UCSD-AML1 (cell line): ENCODE measurements at regions not wholly inside any gene's neighbourhood (a gene's known extent, or its start where the extent isn't known, plus 50 kb on each side); places are given as distances from the start of the nearest gene placed in this dataset.
"Not testable (repeated sequence)": the region's sequence is repeated elsewhere in the genome, so short reads cannot be mapped to it uniquely, and the experiment has no call there.

Experiments used
- DNase-seq: peaks from one replicate; lab custom pipeline; 2025; ENCODE audit not compliant: unreplicated experiment; lab: John Stamatoyannopoulos, UW

DNA sequence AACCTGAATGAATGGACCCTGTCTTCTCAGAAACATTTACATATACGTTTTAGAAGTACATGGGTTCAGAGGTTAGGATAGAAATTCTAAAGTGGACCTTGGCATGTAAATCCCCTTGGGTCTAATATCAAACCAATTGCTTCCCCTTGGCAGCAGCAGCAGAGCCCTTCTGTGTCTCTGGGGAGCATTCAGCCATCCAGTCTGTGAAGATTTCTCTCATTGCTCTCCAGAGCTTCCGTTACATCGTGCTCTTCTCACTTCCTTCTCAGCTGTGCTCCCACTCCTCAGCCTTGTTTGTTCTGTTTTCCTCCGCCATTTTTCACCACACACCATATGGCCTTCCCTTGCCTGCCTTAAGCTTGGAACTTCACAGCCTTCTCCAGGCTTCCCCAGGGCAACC is 61.5 kb upstream of the ATP1B1 start:
- DNase-seq = no peak

DNA sequence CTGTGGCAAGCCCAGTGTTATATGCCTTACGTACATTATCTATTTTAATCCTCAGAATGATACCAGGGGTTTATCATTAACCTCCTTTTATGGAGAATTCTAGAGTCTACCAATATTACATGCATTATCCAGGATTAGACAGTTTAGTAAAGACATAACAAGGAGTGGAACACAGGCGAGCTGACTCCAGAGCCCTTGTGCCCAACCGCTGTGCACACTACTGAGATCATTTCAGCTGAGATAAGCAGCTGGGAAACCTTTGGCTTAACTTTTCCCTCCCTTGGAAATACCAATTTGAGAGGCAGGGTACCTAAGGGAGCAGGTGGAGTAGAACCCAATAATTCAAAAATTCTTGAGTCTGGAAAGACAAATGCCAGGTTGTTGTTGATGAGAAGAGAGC is 59.8 kb upstream of the ATP1B1 start:
- DNase-seq = no peak

DNA sequence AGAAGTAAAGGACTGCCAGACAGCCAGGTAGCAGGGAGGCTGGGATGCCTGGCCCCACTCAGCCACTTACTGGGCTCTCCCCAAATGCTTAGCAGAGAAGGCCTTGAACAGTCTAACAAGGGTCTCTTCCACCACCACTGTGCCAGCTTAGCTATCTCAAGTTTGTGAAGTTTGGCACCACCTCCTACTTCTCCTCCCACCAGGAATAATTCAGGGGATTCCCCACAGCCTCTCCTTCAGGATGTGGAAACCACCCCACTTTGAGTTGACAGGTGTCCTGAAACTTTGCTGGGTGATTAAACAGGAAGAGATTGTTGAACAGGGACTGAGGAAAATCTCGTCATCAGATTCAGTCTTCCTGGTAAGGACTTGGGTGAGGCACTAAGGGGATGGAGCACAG is 59.4 kb upstream of the ATP1B1 start:
- no peak for DNase-seq

DNA sequence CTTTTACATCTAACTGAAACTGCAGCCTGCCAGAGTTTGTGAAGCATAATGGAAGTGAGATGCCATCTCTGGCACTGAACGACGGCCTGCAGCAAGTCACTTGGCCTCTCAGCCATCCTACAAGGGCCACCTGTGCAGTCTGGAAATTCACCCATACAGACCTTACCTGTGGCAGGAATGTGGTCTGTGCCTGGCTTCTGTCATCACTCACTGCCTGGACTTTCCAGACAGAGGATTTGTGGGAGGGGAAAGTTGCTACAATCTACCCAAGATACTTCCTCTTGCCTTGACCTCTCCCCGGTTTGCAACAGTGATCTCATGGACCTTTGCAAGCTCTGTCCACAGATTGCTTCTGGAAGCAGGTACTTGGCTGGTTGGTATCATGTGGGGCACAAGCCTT is 58.4 kb upstream of the ATP1B1 start:
- DNase-seq = no peak

DNA sequence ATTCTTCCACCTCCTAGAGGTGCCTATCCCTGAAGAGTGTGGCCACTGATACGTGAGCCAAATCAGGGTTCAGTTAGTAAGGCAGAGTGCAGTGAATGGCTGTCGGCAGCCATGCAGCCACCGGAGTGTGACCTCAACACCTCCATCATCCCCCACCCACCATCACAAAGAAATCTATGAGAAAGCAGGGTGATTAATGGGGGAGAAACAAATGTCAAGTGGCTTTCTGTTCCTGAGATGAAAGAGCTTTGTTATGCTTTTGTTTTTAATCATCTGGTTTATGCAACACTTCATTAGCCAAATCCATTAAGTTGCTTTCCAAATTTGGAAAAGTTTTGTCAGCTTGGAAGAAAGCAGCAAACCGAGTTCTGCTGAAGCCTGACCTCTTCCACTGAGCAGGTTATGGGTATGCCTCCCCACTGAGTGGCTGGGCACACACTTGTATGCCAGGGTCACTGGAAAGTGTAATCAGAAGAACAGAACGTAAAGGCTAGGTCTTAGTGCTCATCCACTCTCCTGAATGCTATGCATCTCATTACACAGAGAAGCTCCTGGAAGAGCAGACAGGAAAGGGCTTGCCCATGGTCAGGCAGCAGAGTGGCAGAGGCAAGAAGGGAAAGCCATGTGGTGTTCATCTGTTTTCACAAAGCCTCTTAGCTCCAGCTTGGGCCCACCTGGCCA is 57.1 kb upstream of the ATP1B1 start:
- DNase-seq = no peak

- DNase-seq = no peak
These were observed 55.3 kb upstream of the ATP1B1 start for GRCh38 chr1:169051171-169051570.

DNA sequence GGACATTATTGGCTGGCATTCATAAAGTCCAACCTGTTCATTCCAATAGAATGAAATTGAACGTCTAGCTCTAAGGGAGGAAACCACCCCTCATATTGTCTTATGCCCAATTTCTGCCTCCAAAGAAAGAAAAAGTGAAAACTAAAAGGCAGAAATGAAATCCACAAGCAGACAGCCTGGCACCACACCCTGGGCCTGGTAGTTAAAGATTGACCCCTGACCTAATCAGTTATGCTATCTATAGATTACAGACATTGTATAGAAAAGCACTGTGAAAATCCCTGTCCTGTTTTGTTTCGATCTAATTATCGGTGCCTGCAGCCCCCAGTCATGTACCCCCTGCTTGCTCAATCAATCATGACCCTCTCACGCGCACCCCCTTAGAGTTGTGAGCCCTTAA is 54.3 kb upstream of the ATP1B1 start:
- DNase-seq = not testable (repeated sequence)

DNA sequence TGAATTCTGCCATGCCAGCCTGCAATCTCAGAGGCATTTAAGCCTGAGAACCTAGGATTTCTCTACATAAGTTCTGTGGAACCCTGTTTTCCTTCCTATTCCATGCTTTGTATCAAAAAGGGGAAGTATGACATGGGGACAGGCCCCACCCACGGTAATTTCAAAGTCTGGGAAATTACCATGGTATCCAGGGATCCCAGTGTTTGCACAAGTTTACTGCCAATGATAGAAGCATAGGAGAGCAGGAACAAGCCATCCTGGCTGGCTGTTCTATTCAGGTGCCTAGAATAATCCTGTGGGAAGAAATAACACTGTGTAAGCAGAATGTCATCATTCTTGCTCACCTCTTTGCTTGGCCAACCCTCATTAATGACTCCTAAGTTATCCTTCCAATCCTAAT is 53.8 kb upstream of the ATP1B1 start:
- DNase-seq = no peak

GRCh38 chr1:169053196-169053595 is 53.3 kb upstream of the ATP1B1 start:
- no peak for DNase-seq
